ENCODE measurements at regions not wholly inside any gene's neighbourhood (a gene's known extent, or its start where the extent isn't known, plus 50 kb on each side); places are given as distances from the start of the nearest gene placed in this dataset.

GRCh38 chr1:38718031-38718430 lies 141.5 kb downstream of the RRAGC start:
- TF ChIP-seq CTCF (IDR thresholded peaks at IDR 0.05) (no peak), POLR2A (IDR thresholded peaks at IDR 0.05; ENCODE audit: low read depth) (no peak), POLR2AphosphoS5 (IDR thresholded peaks at IDR 0.05) (no peak), EP300 (IDR thresholded peaks at IDR 0.05) (no peak)
